ENCODE measurements at regions not wholly inside any gene's neighbourhood (a gene's known extent, or its start where the extent isn't known, plus 50 kb on each side); places are given as distances from the start of the nearest gene placed in this dataset.

DNA sequence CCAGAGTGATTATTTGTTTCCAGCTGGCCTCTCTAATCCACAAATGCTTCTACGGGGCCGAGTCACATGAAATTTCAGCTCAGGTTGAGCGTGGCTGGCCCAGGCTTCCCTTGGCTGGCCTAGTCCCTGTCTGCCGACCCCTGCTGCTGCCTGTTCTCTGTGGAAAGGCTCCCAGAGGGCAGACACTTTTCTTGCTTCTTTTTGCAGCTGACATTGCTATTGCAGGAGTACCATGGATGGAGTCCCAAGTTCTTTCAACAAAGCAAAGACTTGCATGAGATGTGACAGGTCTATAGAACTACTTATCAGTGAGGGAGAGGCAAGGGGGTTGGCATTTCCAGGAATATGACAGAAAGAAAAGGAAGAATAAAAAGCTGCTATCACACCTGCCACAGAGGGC lies 287.4 kb upstream of the ARRDC3 start:
- ATAC-seq (peak; percentile 98), DNase-seq (peak; percentile 61)
- intact Hi-C loops (cut with micrococcal nuclease): no loop called here

- intact Hi-C loops (cut with micrococcal nuclease): no loop called here
- peak; percentile 14 for ATAC-seq
Measured at GRCh38 chr5:91670122-91670521, 287.0 kb upstream of the ARRDC3 start.

DNA sequence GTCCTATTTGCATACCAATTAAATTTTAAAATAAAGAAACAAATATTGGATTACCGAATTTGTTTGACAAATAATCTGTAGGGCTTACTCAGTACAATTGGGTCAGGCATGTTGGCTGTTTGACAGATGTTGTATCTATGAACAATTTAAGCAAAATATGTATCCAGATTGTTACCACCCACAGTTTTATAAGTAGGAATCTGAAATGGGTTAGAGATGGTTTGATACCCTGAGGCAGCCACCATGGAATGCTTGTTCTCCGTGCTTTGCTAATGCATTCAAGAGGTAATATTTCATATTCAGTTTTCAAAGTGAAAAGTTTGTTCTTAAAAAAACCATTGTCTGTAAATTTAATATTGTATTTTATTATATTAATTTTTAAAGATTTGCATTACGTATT lies 285.1 kb upstream of the ARRDC3 start:
- no peak for DNase-seq
- no peak for ATAC-seq
- intact Hi-C loops (cut with micrococcal nuclease): no loop called here

More at GRCh38 chr5:91670122-91670521, 287.0 kb upstream of the ARRDC3 start:
- no peak for DNase-seq

- ATAC-seq (no peak), DNase-seq (no peak)
- intact Hi-C loops (cut with micrococcal nuclease): no loop called here
Measured at GRCh38 chr5:91652678-91653077, 269.6 kb upstream of the ARRDC3 start.

- peak; percentile 26 for DNase-seq
- intact Hi-C loops (cut with micrococcal nuclease): no loop called here
- peak; percentile 42 for ATAC-seq
Measured at GRCh38 chr5:91651704-91652103, 268.6 kb upstream of the ARRDC3 start.

DNA sequence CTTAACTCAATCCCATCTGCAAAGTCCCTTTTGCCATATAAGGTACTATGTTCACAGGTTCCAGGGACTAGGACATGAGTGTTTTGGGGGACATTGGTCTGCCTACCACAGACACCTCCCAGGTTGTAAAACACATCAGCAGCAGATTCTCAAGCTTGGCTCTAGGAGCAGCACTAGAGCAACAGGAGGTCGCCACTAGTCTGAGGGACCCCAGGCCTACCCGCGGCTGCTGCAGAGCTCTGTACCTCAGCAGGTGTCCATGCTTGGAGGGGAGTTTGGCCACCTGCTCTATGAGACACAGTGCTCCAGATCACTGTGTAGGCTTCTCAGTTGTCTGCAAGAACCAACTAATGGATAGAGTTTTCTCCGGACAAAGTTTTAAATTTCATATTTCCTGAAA lies 262.2 kb upstream of the ARRDC3 start:
- DNase-seq (no peak), ATAC-seq (no peak)
- intact Hi-C loops (cut with micrococcal nuclease): no loop called here

GRCh38 chr5:91643797-91644196 lies 260.7 kb upstream of the ARRDC3 start:
- ATAC-seq (no peak), DNase-seq (no peak)
- intact Hi-C loops (cut with micrococcal nuclease): no loop called here

DNA sequence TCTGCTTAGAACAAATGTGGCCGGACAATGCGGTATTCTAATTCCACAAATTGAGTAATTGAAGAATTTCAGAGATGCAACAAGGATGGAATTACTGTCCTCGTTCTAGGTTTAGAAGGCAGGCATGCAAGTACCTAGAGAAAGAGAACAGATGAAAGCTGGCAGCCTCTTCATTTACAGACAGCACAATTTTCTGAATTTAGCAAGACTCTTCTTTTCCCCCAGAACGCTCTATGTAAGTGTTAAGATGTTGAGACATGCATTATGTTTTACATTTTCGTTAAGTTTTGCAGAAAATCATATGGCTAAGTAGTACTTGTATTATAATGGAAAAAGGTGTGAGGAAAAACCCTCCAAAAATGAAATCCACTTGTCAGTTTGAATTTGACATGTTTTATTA lies 259.5 kb upstream of the ARRDC3 start:
- ATAC-seq (no peak), DNase-seq (no peak)
- intact Hi-C loops (cut with micrococcal nuclease): no loop called here

GRCh38 chr5:91641730-91642350 lies 258.7 kb upstream of the ARRDC3 start:
- ATAC-seq (no peak), DNase-seq (no peak)
- intact Hi-C loops (cut with micrococcal nuclease): no loop called here

DNA sequence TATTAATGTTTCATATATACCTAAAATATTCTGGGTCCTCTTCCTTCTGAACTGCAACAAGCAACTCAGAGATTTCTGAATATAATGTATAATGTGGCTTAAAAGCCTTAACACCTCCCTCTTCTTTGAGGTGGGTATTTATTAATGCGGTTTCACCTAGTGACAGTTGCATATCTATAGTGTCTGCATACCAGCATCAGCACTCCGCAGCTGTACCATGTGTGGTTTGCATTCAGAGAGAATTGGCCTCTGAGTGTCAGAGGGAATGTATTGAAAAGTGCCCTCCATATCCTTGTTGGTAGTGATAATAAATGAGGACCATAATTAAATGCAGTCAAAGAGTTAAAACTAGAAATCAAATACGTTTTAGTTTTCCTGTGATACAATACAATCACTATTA lies 256.6 kb upstream of the ARRDC3 start:
- intact Hi-C loops (cut with micrococcal nuclease): no loop called here
- ATAC-seq (no peak), DNase-seq (no peak)

DNA sequence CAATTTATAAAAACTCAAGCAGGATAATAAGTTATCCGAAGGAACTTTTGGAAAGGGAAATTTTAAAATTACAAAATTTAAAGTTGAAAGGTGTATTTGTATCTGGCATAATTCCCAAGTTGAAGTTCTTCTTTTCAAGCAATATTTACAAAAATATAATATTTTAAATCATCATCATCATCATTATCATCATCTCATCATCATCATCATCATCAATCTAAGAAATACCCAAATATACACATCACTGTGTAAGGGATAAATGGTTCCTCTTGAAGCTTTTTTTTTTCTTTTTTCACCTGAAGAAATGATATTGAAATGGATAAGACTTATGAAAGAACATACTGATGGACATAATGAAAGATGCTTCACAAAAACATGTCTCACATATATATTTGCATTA lies 254.9 kb upstream of the ARRDC3 start:
- intact Hi-C loops (cut with micrococcal nuclease): no loop called here
- ATAC-seq: no peak
- DNase-seq: no peak

GRCh38 chr5:91635950-91636734 lies 253.0 kb upstream of the ARRDC3 start:
- intact Hi-C loops (cut with micrococcal nuclease): no loop called here
- ATAC-seq (no peak), DNase-seq (no peak)

DNA sequence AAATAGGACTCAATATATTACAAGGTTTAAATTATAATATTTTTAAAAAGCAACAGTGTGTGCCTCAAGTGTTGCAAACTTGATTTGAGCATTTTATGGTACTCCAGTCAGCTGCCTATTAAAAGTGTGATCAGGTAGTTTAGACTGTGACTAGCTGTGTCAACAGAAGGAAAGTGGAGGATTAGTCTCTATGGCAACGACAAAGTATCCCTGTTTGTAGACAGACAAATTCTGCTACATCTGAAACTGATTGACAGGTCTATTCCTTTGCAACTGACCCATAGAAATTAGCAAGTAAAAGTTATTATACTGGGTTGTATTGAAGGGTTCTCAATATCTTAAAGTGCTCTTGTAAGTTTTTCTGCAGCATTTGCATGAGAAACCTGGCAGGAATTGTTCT lies 249.8 kb upstream of the ARRDC3 start:
- DNase-seq (no peak), ATAC-seq (no peak)
- intact Hi-C loops (cut with micrococcal nuclease): no loop called here

- intact Hi-C loops (cut with micrococcal nuclease): no loop called here
- ATAC-seq: no peak
- no peak for DNase-seq
Measured at GRCh38 chr5:91611746-91612145, 228.6 kb upstream of the ARRDC3 start.

DNA sequence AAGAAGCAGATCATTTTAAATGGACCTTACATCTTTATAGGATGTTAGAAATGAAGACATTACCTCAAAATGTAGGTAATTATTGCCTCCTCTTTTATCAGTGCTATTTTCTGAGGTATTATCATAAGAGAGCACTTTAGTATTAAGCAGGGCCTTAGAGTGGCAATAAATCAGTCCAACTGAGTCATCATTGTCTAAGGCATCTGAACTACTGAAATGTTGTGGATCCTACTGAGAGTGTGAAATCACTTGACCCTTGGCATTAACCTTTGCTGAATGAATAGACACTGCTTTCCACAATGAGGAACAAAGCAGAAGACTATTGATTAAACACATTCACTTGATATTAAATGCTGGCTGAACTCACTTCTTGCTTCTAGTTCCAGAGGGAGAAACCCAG lies 224.6 kb upstream of the ARRDC3 start:
- no peak for ATAC-seq
- intact Hi-C loops (cut with micrococcal nuclease): no loop called here
- no peak for DNase-seq

DNA sequence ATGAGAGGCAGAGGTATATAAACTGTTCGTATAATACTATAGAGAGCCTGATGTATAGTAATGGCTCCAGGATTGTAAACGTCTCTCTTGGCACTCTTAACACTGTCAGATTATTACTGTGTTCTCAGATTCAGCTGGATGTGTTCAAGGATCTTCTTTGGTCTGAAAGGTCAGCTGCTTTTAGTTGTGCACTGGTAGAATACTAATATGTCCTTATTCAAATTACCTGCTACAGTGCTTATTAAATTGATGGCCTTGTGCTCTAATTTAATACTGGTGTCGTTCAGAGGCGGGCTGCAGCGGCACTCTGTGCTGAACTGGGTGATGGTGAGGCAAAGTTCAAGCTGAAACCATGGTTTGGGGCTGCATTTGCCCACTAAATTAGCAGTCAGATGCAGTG lies 216.7 kb upstream of the ARRDC3 start:
- no peak for DNase-seq
- no peak for ATAC-seq
- intact Hi-C loops (cut with micrococcal nuclease): no loop called here

- no peak for ATAC-seq
- intact Hi-C loops (cut with micrococcal nuclease): no loop called here
- DNase-seq: no peak
Measured at GRCh38 chr5:91598216-91598615, 215.1 kb upstream of the ARRDC3 start.

DNA sequence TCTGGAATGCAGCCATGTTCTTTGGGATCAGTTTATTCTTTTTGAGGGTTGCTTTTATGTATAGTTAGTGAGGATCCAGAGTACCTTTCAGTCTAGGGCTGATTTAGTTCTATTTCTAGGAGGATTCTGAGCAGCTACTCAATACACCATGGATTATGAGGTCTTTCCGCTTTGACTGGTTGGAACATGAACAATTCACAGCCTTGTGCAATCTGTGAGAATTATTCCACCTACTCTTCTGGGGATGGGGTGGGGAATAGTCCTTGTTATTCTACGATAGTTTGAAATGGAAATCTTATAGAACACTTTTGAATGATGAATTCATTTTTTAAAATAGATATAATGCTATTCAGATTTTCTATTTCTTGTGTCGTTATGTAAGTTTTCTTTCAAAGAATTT lies 212.3 kb upstream of the ARRDC3 start:
- no peak for ATAC-seq
- intact Hi-C loops (cut with micrococcal nuclease): no loop called here
- no peak for DNase-seq

- ATAC-seq: no peak
- intact Hi-C loops (cut with micrococcal nuclease): no loop called here
- DNase-seq: no peak
Measured at GRCh38 chr5:91591076-91591475, 208.0 kb upstream of the ARRDC3 start.

DNA sequence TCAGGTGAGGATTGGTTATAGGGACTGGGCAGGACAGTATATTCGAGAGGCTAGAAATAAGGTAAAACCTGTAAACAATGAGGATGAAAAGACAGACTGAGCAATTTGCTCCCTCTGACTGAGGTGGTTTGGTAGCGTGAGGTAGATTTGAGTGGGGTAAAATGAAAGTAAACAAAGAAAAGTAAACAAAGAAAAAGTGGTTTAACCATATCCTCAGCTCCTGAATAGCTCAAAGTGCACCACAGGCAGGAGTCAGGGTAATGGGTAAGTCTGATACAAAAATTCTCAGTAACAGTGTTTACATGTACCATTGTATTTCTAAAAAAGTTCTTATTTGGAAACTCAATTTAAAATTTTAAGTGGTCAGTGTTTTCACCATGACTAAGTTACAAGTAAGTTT lies 203.1 kb upstream of the ARRDC3 start:
- DNase-seq: no peak
- intact Hi-C loops (cut with micrococcal nuclease): no loop called here
- ATAC-seq: no peak

GRCh38 chr5:91584352-91584751 lies 201.2 kb upstream of the ARRDC3 start:
- DNase-seq (no peak), ATAC-seq (no peak)
- intact Hi-C loops (cut with micrococcal nuclease): no loop called here

Data from left ventricle myocardium superior (tissue), 1 donor.